WTC11 (cell line): ENCODE measurements at regions not wholly inside any gene's neighbourhood (a gene's known extent, or its start where the extent isn't known, plus 50 kb on each side); places are given as distances from the start of the nearest gene placed in this dataset.
A peak's percentile ranks its signal among the peaks of the same experiment; 100 is the strongest.

ENCODE experiments used
- ATAC-seq: fragments of 200-7000 bp; cut with Tn5 transposase; 2 replicates; pipeline ENCODE4 v1.10.0; 2021; ENCODE audit warnings: mild to moderate bottlenecking, moderate library complexity
- CTCF ChIA-PET: fragments of 300-600 bp; sonication (Branson Sonifier 250); formaldehyde crosslinking; loops from one replicate; lab custom pipeline; 2021; ENCODE audit warnings: antibody characterized with exemption; lab: Charles Lee
- POLR2A ChIA-PET: fragments of 350-600 bp; sonication (Branson Sonifier 250); formaldehyde crosslinking; loops from one replicate; lab custom pipeline; 2021; ENCODE audit warnings: antibody characterized with exemption; lab: Charles Lee
- DNase-seq: peaks from one replicate; pipeline ENCODE4 v3.0.0; 2021; ENCODE audit warnings: low spot score
- H3K27ac Mint-ChIP-seq: 2 replicates; pipeline ENCODE4 v1.8.0; 2021; ENCODE audit warnings: mixed read lengths
- H3K27me3 Mint-ChIP-seq: 2 replicates; pipeline ENCODE4 v1.8.0; 2021; ENCODE audit warnings: low read depth, mild to moderate bottlenecking, moderate library complexity, mixed read lengths
- H3K36me3 Mint-ChIP-seq: 2 replicates; pipeline ENCODE4 v1.8.0; 2021; ENCODE audit warnings: mixed read lengths
- H3K4me1 Mint-ChIP-seq: 2 replicates; pipeline ENCODE4 v1.8.0; 2022; ENCODE audit warnings: mixed read lengths
- H3K4me3 Mint-ChIP-seq: 2 replicates; pipeline ENCODE4 v1.8.0; 2021; ENCODE audit warnings: mild to moderate bottlenecking, moderate library complexity, mixed read lengths
- H3K9me3 Mint-ChIP-seq: 2 replicates; pipeline ENCODE4 v1.8.0; 2021; ENCODE audit warnings: mixed read lengths
- AFF4 ChIP-seq: sonication (generic); formaldehyde crosslinking; IDR thresholded peaks from 2 replicates; pipeline ENCODE4 v1.8.1; 2023; ENCODE audit warnings: mild to moderate bottlenecking, missing genetic modification reagents, borderline replicate concordance
- ATF2 ChIP-seq: sonication (generic); formaldehyde crosslinking; IDR thresholded peaks from 2 replicates; pipeline ENCODE4 v1.8.1; 2022; ENCODE audit warnings: low read depth, missing genetic modification reagents, borderline replicate concordance
- CTCF ChIP-seq: fragments of 200-600 bp; IDR thresholded peaks from 2 replicates; pipeline ENCODE4 v1.8.0; 2022; ENCODE audit warnings: antibody characterized with exemption
- HMGXB4 ChIP-seq: sonication (generic); formaldehyde crosslinking; IDR thresholded peaks from 2 replicates; pipeline ENCODE4 v1.8.1; 2023; ENCODE audit warnings: mild to moderate bottlenecking, moderate library complexity, missing genetic modification reagents
- JAZF1 ChIP-seq: fragments of 250-450 bp; sonication (Bioruptor Pico); IDR thresholded peaks from 2 replicates; pipeline ENCODE4 v1.9.0; 2021; ENCODE audit warnings: moderate library complexity, mild to moderate bottlenecking, inconsistent platforms
- MLX ChIP-seq: sonication (generic); formaldehyde crosslinking; IDR thresholded peaks from 2 replicates; pipeline ENCODE4 v1.8.1; 2023; ENCODE audit warnings: mild to moderate bottlenecking, missing genetic modification reagents, moderate library complexity
- OVOL2 ChIP-seq: fragments of 250-450 bp; sonication (Bioruptor Pico); IDR thresholded peaks from 2 replicates; pipeline ENCODE4 v1.9.0; 2021; ENCODE audit warnings: mild to moderate bottlenecking, borderline replicate concordance
- SMAD4 ChIP-seq: sonication (generic); formaldehyde crosslinking; IDR thresholded peaks from 2 replicates; pipeline ENCODE4 v1.8.0; 2022; ENCODE audit warnings: mild to moderate bottlenecking, missing genetic modification reagents
- TCF7 ChIP-seq: sonication (generic); formaldehyde crosslinking; IDR thresholded peaks from 2 replicates; pipeline ENCODE4 v1.8.0; 2022; ENCODE audit warnings: mild to moderate bottlenecking, low read depth, missing genetic modification reagents, moderate library complexity
- TEAD4 ChIP-seq: sonication (generic); formaldehyde crosslinking; IDR thresholded peaks from 2 replicates; pipeline ENCODE4 v1.8.0; 2022; ENCODE audit warnings: mild to moderate bottlenecking, missing genetic modification reagents
- ZBTB21 ChIP-seq: sonication (generic); formaldehyde crosslinking; IDR thresholded peaks from 2 replicates; pipeline ENCODE4 v1.8.1; 2023; ENCODE audit warnings: mild to moderate bottlenecking, missing genetic modification reagents, borderline replicate concordance
- ZNF263 ChIP-seq: sonication (generic); formaldehyde crosslinking; IDR thresholded peaks from 2 replicates; pipeline ENCODE4 v1.8.1; 2022; ENCODE audit warnings: low read depth, mild to moderate bottlenecking, moderate library complexity, missing genetic modification reagents

GRCh38 chr1:80656014-80656636 lies 1144.6 kb upstream of the ADGRL2 start:
- peak; percentile 90 for ATAC-seq

GRCh38 chr1:80646053-80646452 lies 1154.7 kb upstream of the ADGRL2 start:
- no peak overlapping the region for H3K4me3 Mint-ChIP-seq
- peaks cover 17% of the 10 kb centered on the region for H3K4me1 Mint-ChIP-seq
- POLR2A ChIA-PET: interaction anchor here (0.6 to 0.7 kb wide), 2 partner anchors 289 to 672 kb away, joined by 3 to 4 read pairs; no protein-coding TSS in a partner anchor
- ATAC-seq (no peak), DNase-seq (no peak)
- no peaks in the 10 kb centered on the region for H3K27me3 Mint-ChIP-seq
- H3K9me3 Mint-ChIP-seq: no peaks in the 10 kb centered on the region
- CTCF ChIA-PET: interaction anchor here (0.8 kb wide), 1 partner anchor 10 kb away, joined by 3 read pairs; no protein-coding TSS in a partner anchor
- no peak overlapping the region for H3K27ac Mint-ChIP-seq
- no peaks in the 10 kb centered on the region for H3K36me3 Mint-ChIP-seq
- TF ChIP-seq HMGXB4 (CRISPR knock-in tag): no peak
- TF ChIP-seq ZNF263 (CRISPR knock-in tag): no peak
- no peak for TF ChIP-seq MLX (CRISPR knock-in tag)
- no peak for TF ChIP-seq TEAD4
- TF ChIP-seq SMAD4: no peak
- TF ChIP-seq ATF2 (CRISPR knock-in tag): no peak

More at GRCh38 chr1:80656014-80656636, 1144.6 kb upstream of the ADGRL2 start:
- TF ChIP-seq AFF4 (CRISPR knock-in tag) (no peak), TCF7 (no peak), OVOL2 (CRISPR knock-in tag) (no peak), ZBTB21 (CRISPR knock-in tag) (no peak), ATF2 (CRISPR knock-in tag) (no peak), CTCF (peak; percentile 27; the same call in 1 of the 2 replicates), JAZF1 (CRISPR knock-in tag) (no peak)
- peak; percentile 25 for DNase-seq
- H3K4me3 Mint-ChIP-seq: no peak overlapping the region
- peak overlapping the region; percentile 13; the same call in 1 of the 2 replicates for H3K27ac Mint-ChIP-seq
- ChIA-PET POLR2A (no interaction called here), CTCF (interaction anchor here (0.7 to 2.3 kb wide), 8 partner anchors 11 to 469 kb away, joined by 3 to 8 read pairs (median 3); no protein-coding TSS in a partner anchor)
- H3K9me3 Mint-ChIP-seq: peaks cover 15% of the 10 kb centered on the region
- peaks cover 6% of the 10 kb centered on the region; the same call in 1 of the 2 replicates for H3K36me3 Mint-ChIP-seq
- no peaks in the 10 kb centered on the region for H3K27me3 Mint-ChIP-seq
- H3K4me1 Mint-ChIP-seq: peaks cover 29% of the 10 kb centered on the region
